Ishikawa (cell line): ENCODE measurements at regions not wholly inside any gene's neighbourhood (a gene's known extent, or its start where the extent isn't known, plus 50 kb on each side); places are given as distances from the start of the nearest gene placed in this dataset.

ENCODE experiments used
- CREB1 ChIP-seq: IDR thresholded peaks from 2 replicates; pipeline ENCODE4 v1.6.1; 2012; ENCODE audit warnings: low read depth
- EP300 ChIP-seq: IDR thresholded peaks from 2 replicates; pipeline ENCODE4 v1.6.1; 2012; ENCODE audit warnings: borderline replicate concordance
- MAX ChIP-seq: IDR thresholded peaks from 2 replicates; pipeline ENCODE4 v1.6.1; 2012
- RAD21 ChIP-seq: IDR thresholded peaks from 2 replicates; pipeline ENCODE4 v1.6.1; 2012; ENCODE audit warnings: low read depth
- TAF1 ChIP-seq: IDR thresholded peaks from 2 replicates; pipeline ENCODE4 v1.6.1; 2012; ENCODE audit warnings: low read depth, mild to moderate bottlenecking
- YY1 ChIP-seq: IDR thresholded peaks from 2 replicates; pipeline ENCODE4 v1.6.1; 2012; ENCODE audit warnings: low read depth
- TF ChIP-seq, protein P1 (sequence below): IDR thresholded peaks from 2 replicates; pipeline ENCODE4 v1.6.1; 2012; ENCODE audit warnings: low read depth, mild to moderate bottlenecking
- TF ChIP-seq, protein P2 (sequence below): IDR thresholded peaks from 2 replicates; pipeline ENCODE4 v1.6.1; 2012

DNA sequence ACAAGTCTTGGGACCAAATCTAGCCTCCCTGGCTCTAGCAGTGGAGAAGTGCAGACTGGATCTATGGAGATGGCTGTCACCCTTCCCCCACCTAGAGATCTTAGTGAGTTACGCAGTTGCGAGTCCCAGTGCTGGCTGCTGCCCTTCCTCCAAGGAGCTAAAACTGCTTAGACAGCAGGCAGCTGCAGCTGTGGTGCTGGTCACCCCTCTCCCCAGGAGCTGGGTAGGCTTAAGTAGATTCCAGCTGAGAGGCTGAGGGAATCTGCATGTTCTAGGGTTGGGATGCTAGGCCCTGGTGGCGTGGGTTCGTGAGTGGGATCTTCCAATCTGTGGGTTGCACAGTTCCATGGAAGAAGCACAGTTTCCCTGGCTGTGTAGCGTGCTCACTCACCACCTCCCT is 120.2 kb downstream of the SLC35B3 start:
- TF ChIP-seq, protein P1, sequence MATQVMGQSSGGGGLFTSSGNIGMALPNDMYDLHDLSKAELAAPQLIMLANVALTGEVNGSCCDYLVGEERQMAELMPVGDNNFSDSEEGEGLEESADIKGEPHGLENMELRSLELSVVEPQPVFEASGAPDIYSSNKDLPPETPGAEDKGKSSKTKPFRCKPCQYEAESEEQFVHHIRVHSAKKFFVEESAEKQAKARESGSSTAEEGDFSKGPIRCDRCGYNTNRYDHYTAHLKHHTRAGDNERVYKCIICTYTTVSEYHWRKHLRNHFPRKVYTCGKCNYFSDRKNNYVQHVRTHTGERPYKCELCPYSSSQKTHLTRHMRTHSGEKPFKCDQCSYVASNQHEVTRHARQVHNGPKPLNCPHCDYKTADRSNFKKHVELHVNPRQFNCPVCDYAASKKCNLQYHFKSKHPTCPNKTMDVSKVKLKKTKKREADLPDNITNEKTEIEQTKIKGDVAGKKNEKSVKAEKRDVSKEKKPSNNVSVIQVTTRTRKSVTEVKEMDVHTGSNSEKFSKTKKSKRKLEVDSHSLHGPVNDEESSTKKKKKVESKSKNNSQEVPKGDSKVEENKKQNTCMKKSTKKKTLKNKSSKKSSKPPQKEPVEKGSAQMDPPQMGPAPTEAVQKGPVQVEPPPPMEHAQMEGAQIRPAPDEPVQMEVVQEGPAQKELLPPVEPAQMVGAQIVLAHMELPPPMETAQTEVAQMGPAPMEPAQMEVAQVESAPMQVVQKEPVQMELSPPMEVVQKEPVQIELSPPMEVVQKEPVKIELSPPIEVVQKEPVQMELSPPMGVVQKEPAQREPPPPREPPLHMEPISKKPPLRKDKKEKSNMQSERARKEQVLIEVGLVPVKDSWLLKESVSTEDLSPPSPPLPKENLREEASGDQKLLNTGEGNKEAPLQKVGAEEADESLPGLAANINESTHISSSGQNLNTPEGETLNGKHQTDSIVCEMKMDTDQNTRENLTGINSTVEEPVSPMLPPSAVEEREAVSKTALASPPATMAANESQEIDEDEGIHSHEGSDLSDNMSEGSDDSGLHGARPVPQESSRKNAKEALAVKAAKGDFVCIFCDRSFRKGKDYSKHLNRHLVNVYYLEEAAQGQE = no peak
- TF ChIP-seq EP300 (no peak), YY1 (no peak), MAX (no peak), RAD21 (no peak), CREB1 (no peak), TAF1 (no peak)
- TF ChIP-seq, protein P2, sequence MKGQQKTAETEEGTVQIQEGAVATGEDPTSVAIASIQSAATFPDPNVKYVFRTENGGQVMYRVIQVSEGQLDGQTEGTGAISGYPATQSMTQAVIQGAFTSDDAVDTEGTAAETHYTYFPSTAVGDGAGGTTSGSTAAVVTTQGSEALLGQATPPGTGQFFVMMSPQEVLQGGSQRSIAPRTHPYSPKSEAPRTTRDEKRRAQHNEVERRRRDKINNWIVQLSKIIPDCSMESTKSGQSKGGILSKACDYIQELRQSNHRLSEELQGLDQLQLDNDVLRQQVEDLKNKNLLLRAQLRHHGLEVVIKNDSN = no peak
